Lung (tissue), 11 donors: ENCODE measurements at regions not wholly inside any gene's neighbourhood (a gene's known extent, or its start where the extent isn't known, plus 50 kb on each side); places are given as distances from the start of the nearest gene placed in this dataset.

Source experiments
- ATAC-seq: fragments of 200-7000 bp; cut with Tn5 transposase; one replicate; pipeline ENCODE4 v1.9.1; 2020; ENCODE audit warnings: moderate number of reproducible peaks; ENCODE audit not compliant: insufficient read depth, low FRiP score
- DNase-seq, 3 donors: peaks; one replicate each; pipeline ENCODE4 v3.0.0-alpha.2; 2013 to 2017
- H3K27ac ChIP-seq, 2 donors: one replicate each; pipeline ENCODE4 v1.5.1; 2013; ENCODE audit warnings: mild to moderate bottlenecking in 2 of 2, moderate library complexity in 2 of 2, control low read depth in 1 of 2, inconsistent platforms in 1 of 2, low read depth in 1 of 2, low read length in 1 of 2
- H3K27me3 ChIP-seq, 3 donors: one replicate each; pipeline ENCODE4 v1.5.1; 2013; ENCODE audit warnings: low read length in 2 of 3; ENCODE audit not compliant: control insufficient read depth in 3 of 3, insufficient read depth in 3 of 3
- H3K36me3 ChIP-seq, 4 donors: one replicate each; pipeline ENCODE4 v1.5.1; 2013; ENCODE audit warnings: low read length in 4 of 4, mild to moderate bottlenecking in 1 of 4, moderate library complexity in 1 of 4; ENCODE audit not compliant: control insufficient read depth in 4 of 4, insufficient read depth in 4 of 4
- H3K4me1 ChIP-seq, 5 donors: one replicate each; pipeline ENCODE4 v1.5.1; 2013; ENCODE audit warnings: low read length in 5 of 5, mild to moderate bottlenecking in 2 of 5, moderate library complexity in 1 of 5; ENCODE audit not compliant: control insufficient read depth in 5 of 5, insufficient read depth in 5 of 5
- H3K4me3 ChIP-seq: one replicate; pipeline ENCODE4 v1.5.1; 2013; ENCODE audit warnings: mild to moderate bottlenecking, control low read depth, moderate library complexity
- H3K9ac ChIP-seq, 2 donors: one replicate each; pipeline ENCODE4 v1.5.1; 2013; ENCODE audit warnings: low read length in 2 of 2, control low read depth in 1 of 2; ENCODE audit not compliant: insufficient read depth in 1 of 2
- H3K9me3 ChIP-seq, 4 donors: one replicate each; pipeline ENCODE4 v1.5.1; 2013; ENCODE audit warnings: low read length in 3 of 4, mild to moderate bottlenecking in 1 of 4, moderate library complexity in 1 of 4; ENCODE audit not compliant: control insufficient read depth in 4 of 4, insufficient read depth in 3 of 4
- CTCF ChIP-seq: IDR thresholded peaks from 2 replicates; pipeline ENCODE4 v1.5.1; 2012; ENCODE audit warnings: mild to moderate bottlenecking; ENCODE audit errors: control extremely low read depth, extremely low read depth
- WGBS, 2 donors: extraction: QIAGEN DNeasy Blood & Tissue Kit; methylation state at CpG; one replicate each; pipeline ENCODE4 v1.1.7; 2013; 5-methylcytosine and 5-hydroxymethylcytosine counted together
- donor health status: control.
- donor health status: control.
- donor health status: Bipolar disorder and iron deficiency.
- donor health status: healthy.
- donor health status: DM: yes; HTN: yes; CAD: no.

- 89 to 91% methylated on average over 8 of the region's 8 CpGs for WGBS, 2 donors
- Histone ChIP-seq H3K36me3 (no peaks in the 10 kb centered on the region), H3K27me3 (no peaks in the 10 kb centered on the region), H3K9ac (no peak overlapping the region), H3K9me3 (no peaks in the 10 kb centered on the region), H3K4me1 (peaks cover 0 to 62% (median 20%) of the 10 kb centered on the region in 5 donors), H3K4me3 (no peak overlapping the region), H3K27ac (no peak overlapping the region)
- peak in 1 of 3 donors; percentile 8 for DNase-seq
- ATAC-seq, result no peak
- TF ChIP-seq CTCF, result no peak
These were observed 140.6 kb upstream of the ID2 start for GRCh38 chr2:8541223-8541622.

DNA sequence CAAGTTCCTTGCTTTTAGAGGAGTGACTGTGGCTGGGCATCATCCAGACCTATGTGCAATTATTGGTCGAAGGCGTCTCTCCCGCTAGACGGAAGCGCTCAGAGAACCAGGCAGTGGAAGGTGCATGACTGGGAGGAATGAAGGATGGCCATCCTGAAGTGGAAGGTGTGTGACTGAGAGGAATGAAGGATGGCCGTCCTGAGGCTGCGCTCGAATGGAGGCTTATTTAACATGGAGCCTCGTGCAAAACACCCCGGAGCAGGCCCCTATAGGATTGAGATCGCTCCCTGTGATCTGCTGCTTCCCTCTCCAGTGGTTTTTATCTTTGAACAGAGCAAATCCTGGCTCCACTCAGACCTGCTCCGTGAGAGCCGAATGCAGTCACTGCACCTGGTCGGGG, 140.2 kb upstream of the ID2 start:
- no peak for ATAC-seq

GRCh38 chr2:8542381-8543059, 139.3 kb upstream of the ID2 start:
- no peaks in the 10 kb centered on the region for H3K9me3 ChIP-seq
- H3K36me3 ChIP-seq, result no peaks in the 10 kb centered on the region
- peaks cover 0 to 49% (median 12%) of the 10 kb centered on the region in 5 donors for H3K4me1 ChIP-seq
- DNase-seq (no peak), ATAC-seq (no peak)
- TF ChIP-seq CTCF, result no peak
- WGBS, 2 donors, result 73 to 86% methylated on average over 5 of the region's 5 CpGs
- H3K4me3 ChIP-seq, result no peak overlapping the region
- no peak overlapping the region for H3K27ac ChIP-seq
- no peaks in the 10 kb centered on the region for H3K27me3 ChIP-seq
- H3K9ac ChIP-seq, result no peak overlapping the region

More for the DNA sequence above, 140.2 kb upstream of the ID2 start:
- H3K27me3 ChIP-seq, result no peaks in the 10 kb centered on the region
- no peak overlapping the region for H3K9ac ChIP-seq
- 96 to 97% methylated on average over 14 of the region's 14 CpGs for WGBS, 2 donors
- no peak overlapping the region for H3K27ac ChIP-seq
- H3K4me3 ChIP-seq, result no peak overlapping the region
- no peak for TF ChIP-seq CTCF
- DNase-seq, result peak in 1 of 3 donors; percentile 9
- H3K4me1 ChIP-seq, result peaks cover 0 to 57% (median 15%) of the 10 kb centered on the region in 5 donors
- H3K9me3 ChIP-seq, result no peaks in the 10 kb centered on the region
- H3K36me3 ChIP-seq, result no peaks in the 10 kb centered on the region

- Histone ChIP-seq H3K9ac (no peak overlapping the region), H3K27ac (peak overlapping the region in 1 of 2 donors; percentile 72)
- peak in 1 of 3 donors; percentile 12 for DNase-seq
These were observed 138.8 kb upstream of the ID2 start for GRCh38 chr2:8543060-8543382.

More at GRCh38 chr2:8543060-8543382, 138.8 kb upstream of the ID2 start:
- ATAC-seq, result no peak
- WGBS, 2 donors, result 77 to 85% methylated on average over 6 of the region's 6 CpGs
- H3K27me3 ChIP-seq, result no peaks in the 10 kb centered on the region
- H3K4me3 ChIP-seq, result no peak overlapping the region
- TF ChIP-seq CTCF, result no peak
- H3K9me3 ChIP-seq, result no peaks in the 10 kb centered on the region
- H3K4me1 ChIP-seq, result peaks cover 0 to 45% (median 12%) of the 10 kb centered on the region in 5 donors
- no peaks in the 10 kb centered on the region for H3K36me3 ChIP-seq
